Endodermal cell (in vitro differentiated cells): ENCODE measurements at regions not wholly inside any gene's neighbourhood (a gene's known extent, or its start where the extent isn't known, plus 50 kb on each side); places are given as distances from the start of the nearest gene placed in this dataset.

Experiments used
- DNase-seq: peaks from one replicate; pipeline ENCODE4 v3.0.0-alpha.2; 2017
- H3K27ac ChIP-seq: 2 replicates; pipeline ENCODE4 v1.5.1; 2013; ENCODE audit warnings: mild to moderate bottlenecking, low read depth, low read length, moderate library complexity
- H3K27me3 ChIP-seq: 2 replicates; pipeline ENCODE4 v1.6.1; 2013; ENCODE audit warnings: mild to moderate bottlenecking, low read length, moderate library complexity; ENCODE audit not compliant: insufficient read depth, control insufficient read depth, poor library complexity, severe bottlenecking
- H3K36me3 ChIP-seq: 2 replicates; pipeline ENCODE4 v1.7.0; 2013; ENCODE audit warnings: mild to moderate bottlenecking, low read length, moderate library complexity; ENCODE audit not compliant: control insufficient read depth, insufficient read depth
- H3K4me1 ChIP-seq: one replicate; pipeline ENCODE4 v1.7.0; 2013; ENCODE audit warnings: low read length; ENCODE audit not compliant: control insufficient read depth, insufficient read depth
- H3K4me3 ChIP-seq: 2 replicates; pipeline ENCODE4 v1.5.1; 2013; ENCODE audit warnings: mild to moderate bottlenecking, low read length, moderate library complexity
- H3K9ac ChIP-seq: 2 replicates; pipeline ENCODE4 v1.6.1; 2013; ENCODE audit warnings: mild to moderate bottlenecking, low read length, moderate library complexity; ENCODE audit not compliant: poor library complexity, severe bottlenecking; ENCODE audit errors: extremely low read depth
- H3K9me3 ChIP-seq: 2 replicates; pipeline ENCODE4 v1.6.1; 2013; ENCODE audit warnings: mild to moderate bottlenecking, low read length, moderate library complexity; ENCODE audit not compliant: control insufficient read depth
- H3K27ac Mint-ChIP-seq: 2 replicates; pipeline ENCODE4 v1.8.0; 2020; ENCODE audit warnings: mixed read lengths
- H3K27me3 Mint-ChIP-seq: 2 replicates; pipeline ENCODE4 v1.8.0; 2021; ENCODE audit warnings: mild to moderate bottlenecking, mixed read lengths; ENCODE audit not compliant: insufficient read depth
- H3K36me3 Mint-ChIP-seq: 2 replicates; pipeline ENCODE4 v1.8.0; 2020; ENCODE audit warnings: low read depth, mixed read lengths
- H3K4me1 Mint-ChIP-seq: 2 replicates; pipeline ENCODE4 v1.8.0; 2020; ENCODE audit warnings: mixed read lengths
- H3K4me3 Mint-ChIP-seq: 2 replicates; pipeline ENCODE4 v1.8.0; 2020; ENCODE audit warnings: mild to moderate bottlenecking, moderate library complexity, mixed read lengths
- H3K9me3 Mint-ChIP-seq: 2 replicates; pipeline ENCODE4 v1.8.0; 2020; ENCODE audit warnings: mild to moderate bottlenecking, mixed read lengths
- WGBS, 2 experiments: methylation state at CpG; one replicate each; pipeline versions ENCODE4 v1.1.5 to v1.1.7; 2013; ENCODE audit warnings: missing lambda C conversion rate in 2 of 2, mixed read lengths in 1 of 2; ENCODE audit not compliant: insufficient coverage in 1 of 2, insufficient read length in 1 of 2; 5-methylcytosine and 5-hydroxymethylcytosine counted together
- TF ChIP-seq, protein P1 (sequence below): fragments of 200-600 bp; sonication (generic); conservative IDR thresholded peaks from 2 replicates; pipeline ENCODE4 v1.5.0; 2021; ENCODE audit warnings: antibody characterized with exemption, mild to moderate bottlenecking

- H3K27ac ChIP-seq, result no peak overlapping the region
- Mint-ChIP-seq H3K27ac (no peak overlapping the region), H3K36me3 (no peaks in the 10 kb centered on the region), H3K4me3 (no peak overlapping the region), H3K4me1 (peaks cover 14% of the 10 kb centered on the region), H3K9me3 (peaks cover 16% of the 10 kb centered on the region), H3K27me3 (peaks cover 8% of the 10 kb centered on the region)
- H3K9ac ChIP-seq, result no peak overlapping the region
- no peaks in the 10 kb centered on the region for H3K36me3 ChIP-seq
- no peak overlapping the region for H3K4me3 ChIP-seq
- TF ChIP-seq, protein P1, sequence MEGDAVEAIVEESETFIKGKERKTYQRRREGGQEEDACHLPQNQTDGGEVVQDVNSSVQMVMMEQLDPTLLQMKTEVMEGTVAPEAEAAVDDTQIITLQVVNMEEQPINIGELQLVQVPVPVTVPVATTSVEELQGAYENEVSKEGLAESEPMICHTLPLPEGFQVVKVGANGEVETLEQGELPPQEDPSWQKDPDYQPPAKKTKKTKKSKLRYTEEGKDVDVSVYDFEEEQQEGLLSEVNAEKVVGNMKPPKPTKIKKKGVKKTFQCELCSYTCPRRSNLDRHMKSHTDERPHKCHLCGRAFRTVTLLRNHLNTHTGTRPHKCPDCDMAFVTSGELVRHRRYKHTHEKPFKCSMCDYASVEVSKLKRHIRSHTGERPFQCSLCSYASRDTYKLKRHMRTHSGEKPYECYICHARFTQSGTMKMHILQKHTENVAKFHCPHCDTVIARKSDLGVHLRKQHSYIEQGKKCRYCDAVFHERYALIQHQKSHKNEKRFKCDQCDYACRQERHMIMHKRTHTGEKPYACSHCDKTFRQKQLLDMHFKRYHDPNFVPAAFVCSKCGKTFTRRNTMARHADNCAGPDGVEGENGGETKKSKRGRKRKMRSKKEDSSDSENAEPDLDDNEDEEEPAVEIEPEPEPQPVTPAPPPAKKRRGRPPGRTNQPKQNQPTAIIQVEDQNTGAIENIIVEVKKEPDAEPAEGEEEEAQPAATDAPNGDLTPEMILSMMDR, result no peak
- DNase-seq, result no peak
- WGBS, 2 experiments, result 84 to 86% methylated on average over 1 to 3 of the region's 3 CpGs
- H3K4me1 ChIP-seq, result peaks cover 9% of the 10 kb centered on the region
- peaks cover 11% of the 10 kb centered on the region for H3K9me3 ChIP-seq
- no peaks in the 10 kb centered on the region for H3K27me3 ChIP-seq
These were observed 198.5 kb downstream of the RHOU start for GRCh38 chr1:228933753-228934152.

DNA sequence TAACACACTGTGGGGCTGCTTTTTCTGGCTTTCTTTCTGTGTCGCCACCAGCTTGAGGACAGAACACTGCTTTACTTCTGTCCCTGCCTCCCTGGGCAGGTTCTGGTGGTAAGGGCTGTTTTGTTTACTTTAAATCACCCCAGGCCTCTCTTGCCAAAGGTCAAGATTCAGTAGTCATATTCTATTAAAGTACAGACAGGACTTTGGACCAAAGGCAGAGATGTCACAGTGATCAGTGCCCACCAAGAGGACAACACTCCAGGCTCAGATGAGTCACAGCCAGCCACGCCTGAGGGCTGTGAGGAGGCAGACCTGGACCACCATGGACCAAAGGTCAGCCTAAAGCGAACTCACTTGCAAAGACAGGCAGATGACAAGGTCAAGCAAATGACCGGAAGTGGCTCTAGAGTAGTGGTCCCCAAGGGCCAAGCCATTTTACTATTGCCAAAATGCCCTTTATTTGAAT, 200.0 kb downstream of the RHOU start:
- Mint-ChIP-seq H3K36me3 (no peaks in the 10 kb centered on the region), H3K9me3 (peaks cover 4% of the 10 kb centered on the region), H3K27me3 (peaks cover 8% of the 10 kb centered on the region), H3K4me3 (no peak overlapping the region), H3K27ac (no peak overlapping the region), H3K4me1 (peaks cover 27% of the 10 kb centered on the region)
- H3K4me1 ChIP-seq, result peaks cover 9% of the 10 kb centered on the region
- peaks cover 2% of the 10 kb centered on the region for H3K9me3 ChIP-seq
- H3K27ac ChIP-seq, result no peak overlapping the region
- no peak overlapping the region for H3K4me3 ChIP-seq
- 95 to 96% methylated on average over 3 to 4 of the region's 4 CpGs for WGBS, 2 experiments
- H3K36me3 ChIP-seq, result no peaks in the 10 kb centered on the region
- no peaks in the 10 kb centered on the region for H3K27me3 ChIP-seq
- TF ChIP-seq, protein P1, result no peak
- no peak overlapping the region for H3K9ac ChIP-seq
- DNase-seq, result no peak

DNA sequence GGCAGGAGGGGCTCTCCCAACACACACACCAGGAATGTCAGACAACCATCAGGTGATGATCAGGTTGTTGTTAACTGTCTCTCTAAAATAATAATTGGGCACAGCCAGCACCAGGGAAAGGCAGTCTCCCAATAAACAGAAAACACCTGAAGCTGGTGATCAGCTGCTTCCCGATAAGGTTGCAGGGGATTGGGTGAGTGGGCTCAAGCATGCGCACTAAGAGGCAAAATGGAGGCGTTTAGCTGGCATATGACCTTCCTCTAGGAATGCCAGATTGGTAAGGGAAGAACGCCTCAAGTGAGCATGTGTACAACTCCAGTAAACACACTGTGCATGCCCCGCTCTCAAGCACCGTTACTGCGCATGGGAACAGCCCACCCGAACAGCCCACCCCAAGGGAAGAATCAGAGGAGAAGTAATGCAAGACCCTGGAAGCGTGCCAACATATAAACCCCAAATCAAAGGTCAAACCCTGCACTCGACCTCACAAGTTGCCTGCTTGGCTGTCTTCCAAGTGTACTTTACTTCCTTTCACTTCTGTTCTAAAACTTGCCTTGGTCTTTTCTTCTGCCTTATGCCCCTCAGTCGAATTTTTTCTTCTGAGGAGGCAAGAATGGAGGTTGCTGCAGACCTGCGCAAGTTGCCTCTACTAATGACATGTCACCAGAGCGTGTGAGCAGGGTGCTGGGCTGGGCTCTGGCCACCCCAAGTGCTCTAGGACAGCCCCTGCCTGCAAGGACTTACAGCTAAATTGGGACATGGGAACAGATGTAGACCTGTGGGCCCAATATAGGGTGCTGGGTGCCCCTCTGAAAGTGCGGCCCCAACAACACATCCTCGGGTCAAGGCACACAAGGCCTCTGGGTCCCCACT, 200.8 kb downstream of the RHOU start:
- H3K27ac ChIP-seq, result no peak overlapping the region
- TF ChIP-seq, protein P1, result no peak
- DNase-seq, result no peak
- no peak overlapping the region for H3K4me3 ChIP-seq
- Mint-ChIP-seq H3K27me3 (peaks cover 8% of the 10 kb centered on the region), H3K4me3 (no peak overlapping the region), H3K27ac (no peak overlapping the region), H3K4me1 (peaks cover 35% of the 10 kb centered on the region), H3K9me3 (no peaks in the 10 kb centered on the region), H3K36me3 (no peaks in the 10 kb centered on the region)
- H3K4me1 ChIP-seq, result peaks cover 9% of the 10 kb centered on the region
- no peaks in the 10 kb centered on the region for H3K36me3 ChIP-seq
- no peak overlapping the region for H3K9ac ChIP-seq
- WGBS, 2 experiments, result 93 to 98% methylated on average over 10 to 15 of the region's 15 CpGs
- H3K27me3 ChIP-seq, result no peaks in the 10 kb centered on the region
- H3K9me3 ChIP-seq, result no peaks in the 10 kb centered on the region
